ENCODE measurements at regions not wholly inside any gene's neighbourhood (a gene's known extent, or its start where the extent isn't known, plus 50 kb on each side); places are given as distances from the start of the nearest gene placed in this dataset.
A peak's percentile ranks its signal among the peaks of the same experiment; 100 is the strongest.

- POLR2A ChIA-PET = no interaction called here
- CTCF ChIA-PET = no interaction called here
- H3K9me3 ChIP-seq (ENCODE audit: control insufficient read depth, insufficient read depth, low read depth, low read length) = no peaks in the 10 kb centered on the region
- H3K4me3 ChIP-seq (ENCODE audit: low read depth, low read length) = no peak overlapping the region
- TF ChIP-seq ZNF785 (tag by site-specific recombination; IDR thresholded peaks at IDR 0.05) (no peak), ZNF423 (tag by site-specific recombination; IDR thresholded peaks at IDR 0.05) (no peak), ZBTB7A (tag by site-specific recombination; IDR thresholded peaks at IDR 0.05; ENCODE audit: low read depth) (no peak), ZNF621 (tag by site-specific recombination; IDR thresholded peaks at IDR 0.05) (no peak), ZNF114 (tag by site-specific recombination; IDR thresholded peaks at IDR 0.05) (no peak), ZNF112 (tag by site-specific recombination; IDR thresholded peaks at IDR 0.05) (no peak), PRDM2 (tag by site-specific recombination; IDR thresholded peaks at IDR 0.05; ENCODE audit: borderline replicate concordance) (no peak), FEZF1 (tag by site-specific recombination; IDR thresholded peaks at IDR 0.05) (no peak), ZNF239 (tag by site-specific recombination; IDR thresholded peaks at IDR 0.05) (no peak), GLIS1 (tag by site-specific recombination; IDR thresholded peaks at IDR 0.05) (no peak), KLF17 (tag by site-specific recombination; IDR thresholded peaks at IDR 0.05) (no peak), ZFP37 (tag by site-specific recombination; IDR thresholded peaks at IDR 0.05) (no peak), ZNF600 (tag by site-specific recombination; IDR thresholded peaks at IDR 0.05) (no peak)
- no peaks in the 10 kb centered on the region for H3K4me1 ChIP-seq (ENCODE audit: control insufficient read depth, insufficient read depth, low read length)
- H3K27ac ChIP-seq (ENCODE audit: extremely low read depth, low read depth, low read length) = no peak overlapping the region
- no peaks in the 10 kb centered on the region for H3K36me3 ChIP-seq (ENCODE audit: control insufficient read depth in 2 of 2, insufficient read depth in 1 of 2, low read length in 2 of 2)
Observed at GRCh38 chr7:372932-373791, 83.2 kb downstream of the FOXL3 start.

GRCh38 chr7:373818-374705 lies 84.1 kb downstream of the FOXL3 start:
- ChIA-PET POLR2A (interaction anchor here (0.6 kb wide), 1 partner anchor 21 kb away, joined by 4 read pairs; no protein-coding TSS in a partner anchor), CTCF (no interaction called here)
- Histone ChIP-seq H3K36me3 (ENCODE audit: control insufficient read depth in 2 of 2, insufficient read depth in 1 of 2, low read length in 2 of 2) (no peaks in the 10 kb centered on the region), H3K4me3 (ENCODE audit: low read depth, low read length) (no peak overlapping the region), H3K27ac (ENCODE audit: extremely low read depth, low read depth, low read length) (no peak overlapping the region), H3K4me1 (ENCODE audit: control insufficient read depth, insufficient read depth, low read length) (no peaks in the 10 kb centered on the region), H3K9me3 (ENCODE audit: control insufficient read depth, insufficient read depth, low read depth, low read length) (no peaks in the 10 kb centered on the region)
- no peak for TF ChIP-seq OVOL3 (tag by site-specific recombination; IDR thresholded peaks at IDR 0.05)
- TF ChIP-seq ZNF202 (tag by site-specific recombination; IDR thresholded peaks at IDR 0.05; ENCODE audit: borderline replicate concordance) = no peak
- TF ChIP-seq ZNF366 (tag by site-specific recombination; conservative IDR thresholded peaks at IDR 0.05) = peak; percentile 80
- TF ChIP-seq ZNF266 (tag by site-specific recombination; IDR thresholded peaks at IDR 0.05; ENCODE audit: low read depth) = no peak

All from HEK293 (cell line).